Smooth muscle cell of the brain vasculature (primary cell): ENCODE measurements at regions not wholly inside any gene's neighbourhood (a gene's known extent, or its start where the extent isn't known, plus 50 kb on each side); places are given as distances from the start of the nearest gene placed in this dataset.

ENCODE experiments used
- DNase-seq: peaks from one replicate; pipeline ENCODE4 v3.0.0-alpha.2; 2012; ENCODE audit warnings: low read depth, low spot score

DNA sequence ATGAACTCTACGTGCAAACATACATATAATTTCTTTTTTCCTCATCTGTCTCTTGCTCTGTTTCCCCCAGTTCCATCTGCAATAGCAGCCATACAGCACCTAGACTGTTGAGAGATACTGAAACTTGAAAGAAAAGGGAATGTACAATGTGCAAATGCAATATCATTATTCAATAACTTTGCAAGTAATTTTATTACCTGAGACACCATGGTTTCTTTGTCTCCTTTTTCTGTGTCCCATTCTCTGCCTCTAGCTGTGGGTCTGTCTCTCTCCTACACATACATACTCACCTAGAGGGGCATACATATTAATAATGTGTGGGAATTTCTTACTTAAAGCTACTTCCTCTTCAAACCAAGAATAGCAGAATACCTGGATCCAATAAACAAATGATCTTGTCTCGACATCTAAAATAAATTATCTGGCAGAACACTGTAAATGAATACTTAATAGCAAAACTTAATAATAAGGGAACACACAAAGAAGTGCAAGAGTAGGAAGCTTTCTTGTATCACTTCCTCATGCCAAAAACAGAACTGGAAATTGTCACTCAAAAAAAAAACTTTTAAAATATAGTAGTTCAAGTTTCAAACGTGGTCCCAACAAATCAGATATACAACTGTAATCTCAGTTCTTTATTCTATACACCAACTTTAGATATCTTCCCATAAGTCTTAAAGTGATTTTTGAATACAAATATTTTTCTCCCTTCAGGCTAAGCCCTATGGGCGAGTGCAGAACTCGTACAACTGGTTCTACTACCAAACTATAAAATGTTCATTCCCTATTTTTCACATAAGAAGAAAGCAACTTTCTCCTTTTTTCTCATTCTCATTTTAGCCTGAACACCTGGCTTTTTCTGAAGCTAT, 194.6 kb downstream of the NRIP1 start:
- no peak for DNase-seq

- DNase-seq = no peak
Observed at GRCh38 chr21:14866859-14867765, 197.7 kb downstream of the NRIP1 start.

DNA sequence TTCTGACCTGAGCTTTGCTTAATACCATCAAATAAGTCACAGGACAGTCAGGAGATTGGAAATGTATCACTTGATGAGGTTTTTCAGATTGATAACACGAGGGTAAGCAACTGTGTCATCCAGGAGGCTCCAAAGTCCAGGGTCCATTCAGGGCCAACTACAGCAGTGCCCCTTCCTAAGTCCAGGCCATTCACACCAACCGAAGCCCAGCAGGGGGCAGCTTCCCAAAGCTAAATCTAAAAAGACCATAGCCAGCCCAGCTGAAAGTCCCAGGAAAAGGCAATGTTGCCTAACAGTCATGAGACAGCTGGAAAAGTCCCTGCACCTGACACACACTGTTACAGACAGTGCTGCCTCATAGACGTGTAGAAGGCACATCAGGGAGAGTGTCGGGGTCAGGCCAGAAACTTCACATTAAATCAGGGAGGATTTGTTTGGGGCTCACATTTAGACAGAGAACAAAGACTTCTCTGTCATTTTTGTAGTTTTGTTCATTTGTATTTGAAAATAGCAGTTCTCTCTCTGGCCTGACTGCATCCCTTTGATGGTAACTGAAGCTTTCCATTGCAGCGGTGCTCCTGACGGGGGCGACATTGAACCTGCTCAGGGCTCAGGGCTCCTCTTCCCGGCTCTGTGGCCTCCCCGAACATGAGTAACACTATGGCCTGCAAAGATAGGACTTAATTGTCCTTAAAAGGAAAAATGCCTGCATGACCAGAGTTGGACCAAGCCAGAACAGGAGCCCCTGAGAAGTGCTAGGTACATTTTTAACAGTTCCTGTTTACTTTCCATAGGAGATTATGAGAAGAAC, 200.4 kb downstream of the NRIP1 start:
- peak; percentile 24 for DNase-seq

GRCh38 chr21:14863745-14864210, 201.0 kb downstream of the NRIP1 start:
- DNase-seq = no peak

- no peak for DNase-seq
Observed at GRCh38 chr21:14862794-14863720, 201.7 kb downstream of the NRIP1 start.

DNA sequence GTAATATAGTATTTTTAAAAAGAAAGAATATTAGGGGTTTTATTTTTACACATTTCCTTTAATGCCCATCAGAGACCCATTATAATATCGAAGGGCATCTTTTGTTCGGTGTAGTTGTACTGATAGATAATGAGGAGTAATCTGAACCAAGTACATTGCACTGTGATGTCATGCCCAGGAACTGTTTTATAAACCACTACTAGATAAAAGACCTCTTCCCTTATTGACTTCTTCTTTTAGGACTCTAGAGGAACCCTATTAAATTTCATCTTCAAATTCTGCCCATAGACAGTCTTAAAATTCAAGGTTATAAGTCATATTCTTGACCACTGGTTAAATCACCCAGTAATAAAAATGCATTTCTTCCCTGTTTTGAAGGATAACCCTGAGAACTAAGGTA, 206.5 kb downstream of the NRIP1 start:
- DNase-seq = no peak

GRCh38 chr21:14857529-14857928, 207.3 kb downstream of the NRIP1 start:
- DNase-seq = no peak

DNA sequence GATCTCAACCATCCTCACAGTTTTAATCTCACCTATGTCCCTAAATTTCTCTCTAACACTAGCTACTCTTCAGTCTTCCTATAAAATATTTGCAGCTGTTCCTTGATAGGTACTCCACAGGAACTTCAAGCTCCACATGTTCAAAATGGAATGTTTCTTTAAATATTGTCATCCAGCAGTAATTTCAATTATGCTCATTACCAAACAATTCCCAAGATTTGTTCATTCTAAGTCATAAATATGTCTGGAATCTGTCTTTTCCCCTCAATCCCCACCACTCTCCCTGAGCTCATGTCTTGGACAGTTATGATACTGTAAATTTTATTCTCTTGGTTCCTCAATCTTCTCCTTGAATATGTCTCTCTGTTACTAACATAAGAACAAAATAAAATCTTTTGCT, 214.4 kb downstream of the NRIP1 start:
- DNase-seq = no peak

- no peak for DNase-seq
Observed at GRCh38 chr21:14846621-14847020, 218.2 kb downstream of the NRIP1 start.

DNA sequence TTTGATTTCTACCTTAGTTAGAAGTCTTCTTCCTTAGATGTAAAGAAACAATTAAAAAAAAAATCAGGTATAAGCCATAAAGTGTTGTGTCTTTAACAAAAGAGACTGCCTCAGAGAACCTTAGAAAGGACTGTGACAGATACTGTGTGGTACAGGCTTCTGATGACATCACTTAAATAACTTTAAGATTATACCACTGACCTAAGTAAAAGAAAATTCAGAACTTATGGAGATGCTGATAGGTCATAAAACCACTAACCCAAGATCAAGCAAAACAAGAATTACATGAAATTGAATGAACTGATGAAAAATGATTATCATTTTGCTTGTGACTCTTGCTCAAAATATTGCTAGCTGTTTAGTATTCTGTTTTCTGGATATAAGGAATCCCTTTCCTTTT, 220.8 kb downstream of the NRIP1 start:
- DNase-seq = no peak

DNA sequence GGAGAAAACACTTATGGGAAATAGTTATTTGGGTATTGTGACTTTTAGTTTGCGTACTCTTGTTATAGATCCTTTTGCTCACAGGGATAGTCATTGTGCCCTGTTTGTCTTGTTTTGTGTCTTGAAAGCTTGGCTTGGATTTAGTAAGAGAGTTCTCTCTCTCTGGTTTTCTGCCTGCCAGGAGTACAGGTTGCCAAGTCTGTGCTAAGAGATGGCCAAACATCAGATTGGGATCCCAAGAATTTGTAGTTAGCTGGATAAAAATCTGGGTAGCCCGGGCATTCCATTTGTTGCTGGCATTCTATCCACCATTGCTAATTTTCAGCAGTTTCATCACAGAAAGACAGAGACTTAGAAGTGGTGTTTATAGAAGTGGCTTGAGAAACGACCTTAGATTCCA, 222.2 kb downstream of the NRIP1 start:
- no peak for DNase-seq

DNA sequence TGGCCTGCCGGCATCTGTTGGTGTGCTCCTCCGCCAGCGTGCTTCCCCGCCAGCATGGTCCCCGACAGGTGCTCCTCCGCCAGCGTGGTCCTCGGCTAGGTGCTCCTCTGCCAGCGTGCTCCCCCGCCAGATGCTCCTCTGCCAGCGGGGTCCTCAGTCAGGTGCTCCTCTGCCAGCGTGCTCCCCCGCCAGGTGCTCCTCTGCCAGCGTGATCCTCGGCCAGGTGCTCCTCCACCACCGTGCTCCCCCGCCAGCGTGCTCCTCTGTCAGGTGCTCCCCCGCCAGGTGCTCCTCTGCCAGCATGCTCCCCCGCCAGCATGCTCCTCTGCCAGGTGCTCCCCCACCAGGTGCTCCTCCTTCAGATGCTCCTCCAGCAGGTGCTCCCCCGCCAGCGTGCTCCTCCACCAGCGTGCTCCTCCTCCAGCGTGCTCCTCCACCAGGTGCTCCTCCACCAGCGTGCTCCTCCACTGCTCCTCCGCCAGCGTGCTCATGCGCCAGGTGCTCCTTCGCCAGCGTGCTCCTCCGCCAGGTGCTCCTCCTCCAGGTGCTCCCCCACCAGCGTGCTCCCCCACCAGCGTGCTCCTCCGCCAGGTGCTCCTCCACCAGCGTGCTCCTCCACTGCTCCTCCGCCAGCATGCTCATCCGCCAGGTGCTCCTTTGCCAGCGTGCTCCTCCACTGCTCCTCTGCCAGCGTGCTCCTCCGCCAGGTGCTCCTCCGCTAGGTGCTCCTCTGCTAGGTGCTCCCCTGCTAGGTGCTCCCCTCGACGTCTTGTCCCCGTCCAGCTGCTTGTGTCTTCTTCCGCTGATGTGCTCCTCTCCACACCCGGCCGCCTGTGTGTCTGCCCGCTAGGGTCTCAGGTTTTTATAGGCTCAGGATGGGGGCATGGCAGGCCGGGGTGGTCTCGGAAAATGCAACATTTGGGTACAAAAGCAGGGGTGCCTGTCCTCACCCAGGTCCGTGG, 223.0 kb downstream of the NRIP1 start:
- DNase-seq = no peak

DNA sequence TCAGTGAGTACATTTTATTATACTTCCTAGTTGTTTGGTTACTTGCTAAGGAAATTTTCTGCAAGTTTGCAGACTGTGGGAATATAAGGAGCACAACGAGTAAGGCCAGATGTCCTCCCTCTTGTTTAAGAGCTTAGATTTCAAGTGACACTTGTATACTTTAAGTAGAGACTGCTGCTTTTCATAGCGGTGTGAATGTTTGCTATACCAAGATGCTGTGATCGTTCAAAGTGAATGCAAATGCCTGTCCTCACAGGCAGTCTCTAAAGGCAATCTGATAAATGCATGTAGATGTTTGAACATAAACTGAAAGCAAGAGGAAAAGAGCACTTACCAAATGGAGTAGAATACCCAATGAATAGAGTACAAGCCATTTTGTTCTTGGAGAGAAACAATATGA, 226.4 kb downstream of the NRIP1 start:
- no peak for DNase-seq

- DNase-seq = no peak
Observed at GRCh38 chr21:14836950-14837349, 227.8 kb downstream of the NRIP1 start.

DNA sequence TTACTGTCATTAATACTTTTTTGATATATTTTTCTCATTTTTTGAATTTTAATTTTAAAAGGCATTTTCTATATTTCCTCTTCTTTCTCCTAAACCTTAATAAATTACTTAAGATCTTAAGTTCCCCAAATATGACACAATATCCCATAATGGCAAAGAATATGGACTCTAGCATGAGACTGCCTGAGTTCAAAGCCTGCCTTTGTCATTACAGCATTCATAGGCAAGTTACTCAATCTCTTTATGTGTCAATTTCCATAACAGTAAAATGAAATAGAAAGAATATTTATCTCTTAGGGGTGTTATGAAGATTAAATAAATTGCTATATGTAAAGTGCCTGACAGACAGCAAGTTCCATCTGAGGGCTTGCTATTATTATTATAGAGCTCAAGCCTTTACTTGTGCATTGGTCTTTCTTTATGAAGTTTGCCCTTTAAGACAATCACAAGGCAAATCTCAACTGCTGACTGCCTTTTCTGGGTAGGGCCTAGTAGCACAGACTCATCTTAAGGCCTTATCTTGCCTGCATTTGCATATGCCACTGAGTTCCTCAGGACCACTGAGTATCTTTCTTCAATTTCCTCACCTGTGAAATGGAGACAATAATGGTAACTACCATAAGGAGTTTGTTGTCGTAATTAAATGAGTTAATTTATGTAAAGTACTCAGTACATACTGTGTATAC, 231.0 kb downstream of the NRIP1 start:
- DNase-seq = no peak

- no peak for DNase-seq
Observed at GRCh38 chr21:14833241-14833640, 231.6 kb downstream of the NRIP1 start.

DNA sequence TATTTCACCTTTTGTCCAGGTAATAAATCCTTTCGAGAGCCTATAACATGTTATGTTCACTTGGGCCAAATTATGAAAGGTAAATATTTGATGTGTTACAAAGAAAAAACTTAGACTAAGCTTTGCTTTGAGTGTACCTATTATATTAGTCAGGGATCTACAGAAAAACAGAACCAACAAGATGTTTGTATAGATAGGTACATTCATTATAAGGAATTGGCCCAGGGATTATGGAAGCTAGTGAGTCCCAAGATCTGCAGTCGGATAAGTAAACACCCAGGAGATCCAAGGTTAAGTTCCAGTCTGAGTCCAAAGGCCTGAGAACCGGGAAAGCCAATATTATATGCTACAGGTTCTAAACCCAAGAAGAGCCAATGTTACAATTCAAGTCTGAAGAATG, 234.5 kb downstream of the NRIP1 start:
- DNase-seq = no peak

DNA sequence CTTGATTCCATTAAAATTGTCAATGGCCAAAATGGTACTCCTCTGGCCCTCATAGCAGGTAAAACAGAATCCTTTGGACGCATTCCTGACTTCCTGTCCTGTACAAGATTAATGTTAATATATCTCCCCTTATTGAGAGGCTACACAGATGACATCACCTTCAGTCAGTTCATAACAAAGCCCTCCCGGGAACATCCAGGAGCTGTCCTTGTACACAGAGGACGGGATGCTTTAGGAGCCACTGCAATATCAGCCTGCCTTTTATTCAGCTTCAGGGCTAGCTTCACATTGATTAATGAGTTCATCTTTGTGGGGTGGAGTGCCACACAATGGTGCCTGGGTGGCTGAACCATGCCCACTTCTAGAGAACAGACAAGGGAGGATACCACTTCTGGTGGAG, 235.1 kb downstream of the NRIP1 start:
- DNase-seq = no peak

- DNase-seq = no peak
Observed at GRCh38 chr21:14827468-14827867, 237.3 kb downstream of the NRIP1 start.
